ENCODE measurements at regions not wholly inside any gene's neighbourhood (a gene's known extent, or its start where the extent isn't known, plus 50 kb on each side); places are given as distances from the start of the nearest gene placed in this dataset.

DNA sequence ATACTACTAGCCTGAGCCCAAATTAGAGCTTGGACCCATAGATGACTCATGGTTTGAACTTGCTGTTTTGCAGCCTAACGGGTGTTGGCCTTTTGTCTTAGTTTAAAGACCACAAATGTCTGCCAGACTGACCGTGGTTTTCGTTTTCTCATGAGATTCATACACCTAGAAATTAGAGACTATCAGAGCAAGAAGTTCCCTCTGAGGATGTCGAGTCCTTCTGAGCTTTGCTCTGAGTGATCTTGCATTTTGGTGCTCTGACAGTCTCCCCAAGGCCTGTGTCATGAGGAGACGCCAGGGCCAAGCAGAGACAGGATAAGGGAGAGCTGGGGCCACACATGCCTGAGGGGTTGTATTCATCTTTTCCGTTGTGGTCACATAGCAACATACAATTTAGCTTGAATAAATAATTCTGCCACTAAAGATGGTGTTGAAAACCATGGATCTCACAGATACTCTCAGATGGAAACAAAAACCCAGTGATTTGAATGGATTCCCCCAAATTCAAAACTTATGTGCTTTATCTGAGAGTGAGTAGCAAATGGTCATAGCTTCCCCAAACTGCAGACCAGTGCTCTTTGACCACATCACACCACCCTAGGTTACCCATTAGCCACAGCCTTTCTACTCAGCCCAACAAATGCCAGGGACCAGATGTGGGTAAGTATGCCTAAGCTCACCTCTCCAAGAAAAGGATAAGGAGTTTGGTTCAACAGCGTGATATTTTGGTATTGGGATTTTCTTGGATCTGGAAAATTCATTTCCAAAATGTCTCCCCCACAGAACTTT, 762.0 kb upstream of the IGFBP3 start:
- no peak overlapping the region for H3K27ac ChIP-seq
- DNase-seq (ENCODE audit: low spot score), result no peak

DNA sequence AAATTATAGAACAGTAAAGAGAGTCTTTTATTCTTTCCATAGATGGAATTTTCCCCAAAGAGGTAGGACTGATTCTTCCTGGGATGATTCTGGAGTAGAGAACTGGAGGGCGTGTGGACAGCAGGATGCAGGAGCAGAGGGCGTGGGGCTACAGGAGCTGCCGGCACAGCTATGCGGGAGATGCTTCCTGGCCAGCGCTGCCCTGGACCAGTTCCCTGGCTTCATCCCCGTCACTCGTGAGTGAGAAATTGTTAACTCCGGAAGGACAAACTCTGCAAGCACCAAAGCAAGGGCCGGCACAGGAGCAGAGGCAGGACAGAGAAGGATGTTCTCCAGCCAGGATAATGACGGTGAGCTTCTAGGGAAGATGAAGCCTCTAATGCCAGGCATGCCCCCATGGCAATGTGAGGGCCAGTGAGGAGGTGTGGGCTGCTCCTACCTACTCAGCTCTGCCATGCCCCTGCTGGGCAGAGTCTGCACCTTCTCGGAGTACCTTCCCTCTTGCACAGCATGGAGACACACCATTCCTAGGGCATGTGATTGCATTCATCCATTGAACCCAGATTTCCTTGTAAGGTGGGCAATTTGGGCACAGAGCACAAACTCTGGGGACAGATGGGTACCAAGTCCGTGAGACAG, 760.9 kb upstream of the IGFBP3 start:
- Histone ChIP-seq H3K4me3 (no peak overlapping the region), H3K27ac (no peak overlapping the region)
- TF ChIP-seq, protein P1, sequence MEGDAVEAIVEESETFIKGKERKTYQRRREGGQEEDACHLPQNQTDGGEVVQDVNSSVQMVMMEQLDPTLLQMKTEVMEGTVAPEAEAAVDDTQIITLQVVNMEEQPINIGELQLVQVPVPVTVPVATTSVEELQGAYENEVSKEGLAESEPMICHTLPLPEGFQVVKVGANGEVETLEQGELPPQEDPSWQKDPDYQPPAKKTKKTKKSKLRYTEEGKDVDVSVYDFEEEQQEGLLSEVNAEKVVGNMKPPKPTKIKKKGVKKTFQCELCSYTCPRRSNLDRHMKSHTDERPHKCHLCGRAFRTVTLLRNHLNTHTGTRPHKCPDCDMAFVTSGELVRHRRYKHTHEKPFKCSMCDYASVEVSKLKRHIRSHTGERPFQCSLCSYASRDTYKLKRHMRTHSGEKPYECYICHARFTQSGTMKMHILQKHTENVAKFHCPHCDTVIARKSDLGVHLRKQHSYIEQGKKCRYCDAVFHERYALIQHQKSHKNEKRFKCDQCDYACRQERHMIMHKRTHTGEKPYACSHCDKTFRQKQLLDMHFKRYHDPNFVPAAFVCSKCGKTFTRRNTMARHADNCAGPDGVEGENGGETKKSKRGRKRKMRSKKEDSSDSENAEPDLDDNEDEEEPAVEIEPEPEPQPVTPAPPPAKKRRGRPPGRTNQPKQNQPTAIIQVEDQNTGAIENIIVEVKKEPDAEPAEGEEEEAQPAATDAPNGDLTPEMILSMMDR (IDR thresholded peaks at IDR 0.05), result no peak
- DNase-seq (ENCODE audit: low spot score), result no peak

More for the DNA sequence above, 762.0 kb upstream of the IGFBP3 start:
- TF ChIP-seq, protein P1 (IDR thresholded peaks at IDR 0.05), result no peak
- H3K4me3 ChIP-seq, result no peak overlapping the region

DNA sequence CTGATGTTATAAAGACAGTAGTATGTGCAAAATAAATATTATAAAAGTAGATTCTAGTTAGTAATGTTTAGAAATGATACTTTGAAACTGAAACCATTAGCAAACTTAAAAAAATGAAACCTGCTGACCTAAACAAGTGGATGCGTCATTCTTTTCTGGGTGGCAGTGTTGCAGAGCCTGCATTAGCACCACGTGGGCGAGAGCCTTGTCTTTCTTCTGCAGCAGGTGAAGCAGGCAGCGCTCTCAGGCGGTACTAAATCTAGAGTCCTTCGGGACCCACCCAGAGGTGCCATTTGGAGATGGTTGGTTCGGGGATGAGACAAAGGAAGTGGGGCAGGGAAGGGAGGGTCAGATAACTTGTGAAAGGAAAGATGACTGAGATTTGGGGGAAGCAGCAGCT, 759.1 kb upstream of the IGFBP3 start:
- DNase-seq (ENCODE audit: low spot score), result no peak
- Histone ChIP-seq H3K4me3 (no peak overlapping the region), H3K27ac (no peak overlapping the region)
- TF ChIP-seq, protein P1 (IDR thresholded peaks at IDR 0.05), result no peak

DNA sequence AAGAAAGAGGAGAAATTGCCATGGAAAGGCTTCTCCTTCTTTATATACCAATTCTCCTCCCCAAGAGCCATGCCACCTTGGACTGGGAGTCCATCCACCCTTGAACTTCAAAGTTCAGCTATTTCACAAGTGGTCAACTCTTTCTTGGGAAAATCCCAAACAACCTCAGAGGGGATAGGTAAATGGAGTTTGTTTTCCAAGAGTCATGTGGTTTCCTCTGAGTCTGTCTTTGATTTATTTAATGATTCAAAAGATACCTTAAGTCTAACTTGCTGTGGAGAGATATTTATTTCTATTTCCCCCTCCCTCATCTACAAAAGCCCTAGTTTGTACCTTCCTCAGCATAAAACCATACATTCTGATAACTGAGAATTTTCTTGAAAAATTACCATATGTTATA, 758.6 kb upstream of the IGFBP3 start:
- no peak overlapping the region for H3K27ac ChIP-seq
- no peak for DNase-seq (ENCODE audit: low spot score)
- TF ChIP-seq, protein P1 (IDR thresholded peaks at IDR 0.05), result no peak
- H3K4me3 ChIP-seq, result no peak overlapping the region

DNA sequence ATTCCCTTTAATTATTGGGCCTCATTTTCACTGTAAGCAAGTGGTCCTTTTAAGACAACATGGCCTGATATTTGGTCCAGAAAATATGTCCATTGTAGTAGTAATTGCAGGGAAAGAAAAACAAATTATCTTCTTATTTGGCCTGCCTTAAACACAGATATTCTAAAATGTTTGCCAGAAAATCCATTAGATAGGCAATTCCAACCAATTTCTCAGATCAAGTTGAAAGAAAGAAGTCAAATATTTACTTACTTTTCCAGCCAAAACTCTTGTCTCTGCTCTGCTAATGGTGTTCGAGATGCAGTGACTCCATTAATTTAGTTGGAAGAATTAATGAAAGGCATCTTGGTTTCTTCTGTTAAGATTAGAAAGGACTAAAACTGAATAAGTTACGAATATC, 757.3 kb upstream of the IGFBP3 start:
- TF ChIP-seq, protein P1 (IDR thresholded peaks at IDR 0.05), result no peak
- no peak overlapping the region for H3K27ac ChIP-seq
- no peak overlapping the region for H3K4me3 ChIP-seq
- DNase-seq (ENCODE audit: low spot score), result no peak

DNA sequence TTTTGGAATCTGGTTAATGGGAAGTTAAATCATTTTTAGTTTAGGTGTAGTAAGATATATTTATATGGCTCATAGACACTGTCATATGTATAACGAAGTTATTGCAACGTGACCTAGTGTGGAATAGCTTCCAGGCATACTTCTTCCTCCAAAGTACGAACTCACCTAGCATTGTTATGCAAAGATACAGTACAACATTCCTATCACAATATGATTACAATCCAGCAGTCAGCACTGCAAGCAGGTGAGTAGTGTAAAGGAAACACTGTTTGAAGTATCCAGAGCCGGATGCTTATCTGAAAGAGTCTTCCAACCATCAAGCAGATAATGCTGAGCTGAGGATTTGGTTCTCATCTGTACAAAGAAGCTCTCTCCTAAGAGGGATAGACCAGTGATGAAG, 754.4 kb upstream of the IGFBP3 start:
- no peak overlapping the region for H3K4me3 ChIP-seq
- no peak overlapping the region for H3K27ac ChIP-seq
- TF ChIP-seq, protein P1 (IDR thresholded peaks at IDR 0.05), result no peak
- DNase-seq (ENCODE audit: low spot score), result no peak

DNA sequence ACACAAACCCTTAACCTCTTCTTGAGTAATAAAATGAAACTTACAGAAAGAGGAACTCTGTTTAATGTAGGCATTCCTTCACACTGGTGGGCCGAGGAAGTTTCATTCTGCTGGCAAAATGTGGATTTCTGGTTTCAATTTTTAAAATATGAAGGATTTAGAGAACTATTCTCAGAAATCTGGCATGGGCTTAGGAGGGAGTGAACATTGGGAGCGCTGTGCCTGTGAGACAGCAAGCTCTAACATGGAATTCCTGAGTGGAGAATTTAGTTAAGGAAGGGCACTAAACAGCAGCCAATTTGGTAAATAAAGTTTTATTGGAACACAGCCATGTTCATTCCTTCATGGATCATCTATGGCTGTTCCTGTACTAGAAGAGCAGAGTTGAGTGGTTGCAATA, 751.8 kb upstream of the IGFBP3 start:
- Histone ChIP-seq H3K27ac (no peak overlapping the region), H3K4me3 (no peak overlapping the region)
- no peak for DNase-seq (ENCODE audit: low spot score)
- TF ChIP-seq, protein P1 (IDR thresholded peaks at IDR 0.05), result no peak
